K562 (cell line): ENCODE measurements at regions not wholly inside any gene's neighbourhood (a gene's known extent, or its start where the extent isn't known, plus 50 kb on each side); places are given as distances from the start of the nearest gene placed in this dataset.

Experiments used
- ATF3 ChIP-seq, 2 experiments: fragments of 450-650 bp in 1 of 2; sonication (generic) in 1 of 2; formaldehyde crosslinking in 1 of 2; IDR thresholded peaks in 1 of 2; conservative IDR thresholded peaks in 1 of 2; 2 replicates each; pipeline versions ENCODE4 v1.6.1 to v1.8.1; 2016 to 2023; ENCODE audit warnings: mild to moderate bottlenecking in 2 of 2, moderate library complexity in 2 of 2, inconsistent platforms in 1 of 2, missing genetic modification reagents in 1 of 2
- CTBP1 ChIP-seq: fragments of 450-650 bp; IDR thresholded peaks from 2 replicates; pipeline ENCODE4 v1.6.1; 2016; ENCODE audit warnings: borderline replicate concordance
- DDX20 ChIP-seq: fragments of 450-650 bp; IDR thresholded peaks from 2 replicates; pipeline ENCODE4 v1.6.1; 2016; ENCODE audit warnings: missing genetic modification characterization, low read depth, mild to moderate bottlenecking, missing compliant biosample characterization, moderate library complexity
- E2F4 ChIP-seq: sonication (generic); formaldehyde crosslinking; IDR thresholded peaks from 2 replicates; pipeline ENCODE4 v1.8.0; 2022; ENCODE audit warnings: mild to moderate bottlenecking, low read depth, missing genetic modification reagents
- FOXJ2 ChIP-seq: fragments of 200-800 bp; sonication (Bioruptor generic); IDR thresholded peaks from 2 replicates; pipeline ENCODE4 v1.6.1; 2016; ENCODE audit warnings: missing genetic modification characterization, missing compliant biosample characterization
- MXI1 ChIP-seq: IDR thresholded peaks from 2 replicates; pipeline ENCODE4 v1.6.1; 2011; ENCODE audit warnings: low read depth, mild to moderate bottlenecking, improper control_type of control experiment, low read length
- NR2F6 ChIP-seq: fragments of 450-650 bp; formaldehyde crosslinking; IDR thresholded peaks from 2 replicates; pipeline ENCODE4 v1.4.0; 2020; ENCODE audit warnings: mild to moderate bottlenecking
- RBM39 ChIP-seq: fragments of 200-400 bp; formaldehyde crosslinking; optimal IDR thresholded peaks from 2 replicates; pipeline ENCODE3; 2018; ENCODE audit warnings: low read depth, low read length
- SETDB1 ChIP-seq: IDR thresholded peaks from one replicate; pipeline ENCODE4 v1.6.1; 2012; ENCODE audit warnings: low read length, control low read depth, inconsistent platforms
- TCF15 ChIP-seq: fragments of 250-450 bp; sonication (Bioruptor Pico); IDR thresholded peaks from 2 replicates; pipeline ENCODE4 v1.8.0; 2022; ENCODE audit warnings: moderate library complexity, mild to moderate bottlenecking, inconsistent platforms
- THAP12 ChIP-seq: fragments of 250-450 bp; sonication (Bioruptor Pico); IDR thresholded peaks from 2 replicates; pipeline ENCODE4 v1.9.0; 2021; ENCODE audit warnings: mild to moderate bottlenecking, inconsistent platforms
- ZFPM2 ChIP-seq: fragments of 250-450 bp; sonication (Bioruptor Pico); IDR thresholded peaks from 2 replicates; pipeline ENCODE4 v1.5.1; 2022; ENCODE audit warnings: mild to moderate bottlenecking
- ZNF12 ChIP-seq: sonication (generic); formaldehyde crosslinking; IDR thresholded peaks from 2 replicates; pipeline ENCODE4 v1.4.0; 2020; ENCODE audit warnings: mild to moderate bottlenecking, missing genetic modification reagents
- ZNF134 ChIP-seq: fragments of 250-450 bp; sonication (Bioruptor Pico); conservative IDR thresholded peaks from 2 replicates; pipeline ENCODE4 v1.4.0; 2020
- ZNF609 ChIP-seq: sonication (generic); formaldehyde crosslinking; IDR thresholded peaks from 2 replicates; pipeline ENCODE4 v1.8.1; 2023; ENCODE audit warnings: missing genetic modification reagents, mild to moderate bottlenecking, borderline replicate concordance
- ZNF644 ChIP-seq: fragments of 200-800 bp; sonication (Bioruptor generic); IDR thresholded peaks from 2 replicates; pipeline ENCODE4 v1.6.1; 2016; ENCODE audit warnings: low read depth, missing genetic modification characterization, missing compliant biosample characterization
- ZNF778 ChIP-seq: fragments of 450-650 bp; formaldehyde crosslinking; IDR thresholded peaks from 2 replicates; pipeline ENCODE4 v1.4.0; 2020; ENCODE audit warnings: mild to moderate bottlenecking, moderate library complexity

GRCh38 chr6:27809939-27810767, 102.0 kb downstream of the OR2B2 start (continued):
- TF ChIP-seq ZNF609 (CRISPR knock-in tag) = peak; percentile 91; the same call in 1 of the 2 replicates
- peak; percentile 83; the same call in 1 of the 2 replicates for TF ChIP-seq ZFPM2 (CRISPR knock-in tag)
- TF ChIP-seq MXI1 = peak; percentile 54; the same call in 1 of the 2 replicates
- no peak for TF ChIP-seq DDX20
- TF ChIP-seq ZNF778 (CRISPR knock-in tag) = no peak
- TF ChIP-seq E2F4 (CRISPR knock-in tag) = peak; percentile 78; the same call in 1 of the 2 replicates
- no peak for TF ChIP-seq TCF15 (CRISPR knock-in tag)
- no peak for TF ChIP-seq NR2F6 (CRISPR knock-in tag)
- TF ChIP-seq ZNF644 (tag) = 0 out of 2 replicates have a peak, but pooled peaks have one; percentile 64
- TF ChIP-seq THAP12 (CRISPR knock-in tag) = peak; percentile 98
- TF ChIP-seq SETDB1 = peak; percentile 76
- TF ChIP-seq CTBP1 = peak; percentile 87; the same call in 1 of the 2 replicates
- TF ChIP-seq FOXJ2 (tag) = no peak; the same call in 1 of the 2 replicates
- no peak; the same call in 1 of the 2 replicates for TF ChIP-seq ZNF134 (CRISPR knock-in tag)
- TF ChIP-seq ATF3 (IDR thresholded peaks at IDR 0.05) = no peak
- TF ChIP-seq ATF3 (CRISPR knock-in tag; conservative IDR thresholded peaks at IDR 0.05) = peak; percentile 76
- TF ChIP-seq ZNF12 (CRISPR knock-in tag) = peak; percentile 83
- peak; percentile 76 for TF ChIP-seq RBM39
